GM21381 (cell line): ENCODE measurements at regions not wholly inside any gene's neighbourhood (a gene's known extent, or its start where the extent isn't known, plus 50 kb on each side); places are given as distances from the start of the nearest gene placed in this dataset.
"Not testable (repeated sequence)": the region's sequence is repeated elsewhere in the genome, so short reads cannot be mapped to it uniquely, and the experiment has no call there.

ENCODE experiments used
- ATAC-seq: cut with Tn5 transposase; IDR thresholded peaks from one replicate; pipeline ENCODE4 v1.9.1; 2021; ENCODE audit warnings: mild to moderate bottlenecking, moderate library complexity; ENCODE audit not compliant: unreplicated experiment

- not testable (repeated sequence) for ATAC-seq
Measured at GRCh38 chr6:26720663-26721218, 61.2 kb upstream of the ZNF322 start.

GRCh38 chr6:26730019-26730766, 70.6 kb upstream of the ZNF322 start:
- not testable (repeated sequence) for ATAC-seq

GRCh38 chr6:26734776-26735472, 75.4 kb upstream of the ZNF322 start:
- ATAC-seq: not testable (repeated sequence)

- ATAC-seq: no peak
Measured at GRCh38 chr6:26739811-26740210, 80.3 kb upstream of the ZNF322 start.

- no peak for ATAC-seq
Measured at GRCh38 chr6:26743157-26743821, 83.7 kb upstream of the ZNF322 start.

GRCh38 chr6:26743941-26744699, 84.6 kb upstream of the ZNF322 start:
- ATAC-seq: no peak

- ATAC-seq: not testable (repeated sequence)
Measured at GRCh38 chr6:26744837-26745282, 85.3 kb upstream of the ZNF322 start.

- not testable (repeated sequence) for ATAC-seq
Measured at GRCh38 chr6:26745964-26746363, 86.4 kb upstream of the ZNF322 start.

GRCh38 chr6:26749126-26749758, 89.7 kb upstream of the ZNF322 start:
- ATAC-seq: not testable (repeated sequence)

GRCh38 chr6:26749759-26750126, 90.2 kb upstream of the ZNF322 start:
- not testable (repeated sequence) for ATAC-seq

- no peak for ATAC-seq
Measured at GRCh38 chr6:26754212-26754611, 94.7 kb upstream of the ZNF322 start.

GRCh38 chr6:26754801-26755200, 95.3 kb upstream of the ZNF322 start:
- not testable (repeated sequence) for ATAC-seq

GRCh38 chr6:26756067-26756805, 96.7 kb upstream of the ZNF322 start:
- not testable (repeated sequence) for ATAC-seq

GRCh38 chr6:26766203-26766902, 106.8 kb upstream of the ZNF322 start:
- ATAC-seq: not testable (repeated sequence)

GRCh38 chr6:26770941-26771666, 111.6 kb upstream of the ZNF322 start:
- ATAC-seq: not testable (repeated sequence)

GRCh38 chr6:26773414-26773813, 113.9 kb upstream of the ZNF322 start:
- ATAC-seq: not testable (repeated sequence)

- not testable (repeated sequence) for ATAC-seq
Measured at GRCh38 chr6:26780563-26780962, 121.0 kb upstream of the ZNF322 start.
